ENCODE measurements at regions not wholly inside any gene's neighbourhood (a gene's known extent, or its start where the extent isn't known, plus 50 kb on each side); places are given as distances from the start of the nearest gene placed in this dataset.

- TF ChIP-seq CTCF (IDR thresholded peaks at IDR 0.05) (no peak), POLR2A (IDR thresholded peaks at IDR 0.05) (no peak)
Observed at GRCh38 chr3:106755336-106755735, 621.9 kb upstream of the CCDC54 start.

Data from body of pancreas (tissue), 4 donors.